ENCODE measurements at regions not wholly inside any gene's neighbourhood (a gene's known extent, or its start where the extent isn't known, plus 50 kb on each side); places are given as distances from the start of the nearest gene placed in this dataset.

DNA sequence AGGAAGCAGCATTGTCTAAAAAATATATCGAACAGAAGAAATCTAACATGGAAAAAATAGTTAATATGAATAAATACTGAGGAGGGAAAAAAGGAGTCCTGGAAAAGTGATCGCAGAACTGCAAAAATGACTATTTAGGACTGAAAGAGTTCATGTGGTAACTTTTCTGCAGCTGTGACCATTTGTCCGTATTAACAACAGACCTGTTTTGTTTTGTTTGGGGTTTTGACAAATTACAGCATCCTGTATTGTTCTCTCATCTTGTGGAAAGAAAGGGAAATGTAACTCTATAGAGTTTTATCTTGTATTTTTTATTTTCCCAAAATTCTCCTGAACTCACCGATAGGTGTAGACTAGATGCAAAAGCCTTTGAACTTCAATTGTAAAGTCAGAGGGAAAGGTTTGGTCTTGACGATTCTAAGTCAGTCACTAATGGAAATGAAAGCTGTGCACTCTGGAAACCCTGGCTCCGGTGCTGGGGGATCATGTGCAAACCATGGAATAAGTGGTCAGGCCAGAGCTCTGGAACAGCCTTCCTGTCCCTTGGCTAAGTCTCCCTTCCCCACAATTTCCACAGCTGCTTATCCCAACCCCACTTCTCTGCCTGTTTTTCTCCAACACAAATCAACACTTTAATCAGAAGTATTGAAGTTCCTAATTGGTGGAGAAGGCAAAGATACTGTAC, 51.2 kb upstream of the MARCKS start:
- FAIRE-seq = no peak

Measured in G401.6 (cell line).